COLO668 (cell line): ENCODE measurements at regions not wholly inside any gene's neighbourhood (a gene's known extent, or its start where the extent isn't known, plus 50 kb on each side); places are given as distances from the start of the nearest gene placed in this dataset.
"Not testable (repeated sequence)": the region's sequence is repeated elsewhere in the genome, so short reads cannot be mapped to it uniquely, and the experiment has no call there.

Experiments
- DNase-seq: peaks from one replicate; lab custom pipeline; 2025; ENCODE audit not compliant: unreplicated experiment; lab: John Stamatoyannopoulos, UW

DNA sequence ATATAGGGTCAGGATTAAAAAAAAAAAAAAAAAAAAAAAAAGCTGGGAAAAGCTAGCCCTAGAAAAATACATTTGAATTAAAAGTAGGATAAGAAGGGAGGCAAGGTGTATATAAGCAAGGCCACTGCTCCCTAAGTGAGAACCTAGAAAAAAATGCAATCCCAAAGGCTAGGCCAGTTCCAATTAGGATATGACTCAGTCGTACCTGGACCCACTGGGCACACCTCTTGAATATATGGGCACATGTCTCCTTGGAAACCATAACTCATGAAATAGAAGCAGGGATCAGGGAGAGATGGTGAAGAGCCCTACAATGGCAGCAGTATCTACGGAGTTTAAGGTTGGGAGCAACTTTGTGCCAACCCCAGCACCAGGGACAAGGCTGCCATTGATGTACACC lies 314.1 kb upstream of the IL12A start:
- no peak for DNase-seq

DNA sequence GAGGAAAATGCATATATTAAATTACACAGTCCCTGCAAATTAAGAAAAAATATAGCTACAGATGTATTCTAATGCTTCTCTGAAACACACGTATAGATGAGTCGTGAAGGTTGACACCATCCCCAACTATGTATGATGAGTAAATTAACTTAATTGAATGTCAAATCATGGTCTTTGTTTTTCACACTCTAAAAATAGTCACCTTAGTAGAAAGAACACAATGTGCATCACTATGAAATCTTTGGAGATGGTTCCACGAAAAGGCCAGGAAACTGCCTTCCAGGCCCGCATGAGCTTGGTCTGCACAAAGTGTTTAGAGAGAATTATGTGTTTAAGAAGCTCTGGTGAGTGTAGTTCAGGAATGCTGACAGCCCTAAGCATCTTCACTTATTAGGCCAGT lies 313.4 kb upstream of the IL12A start:
- DNase-seq = no peak

DNA sequence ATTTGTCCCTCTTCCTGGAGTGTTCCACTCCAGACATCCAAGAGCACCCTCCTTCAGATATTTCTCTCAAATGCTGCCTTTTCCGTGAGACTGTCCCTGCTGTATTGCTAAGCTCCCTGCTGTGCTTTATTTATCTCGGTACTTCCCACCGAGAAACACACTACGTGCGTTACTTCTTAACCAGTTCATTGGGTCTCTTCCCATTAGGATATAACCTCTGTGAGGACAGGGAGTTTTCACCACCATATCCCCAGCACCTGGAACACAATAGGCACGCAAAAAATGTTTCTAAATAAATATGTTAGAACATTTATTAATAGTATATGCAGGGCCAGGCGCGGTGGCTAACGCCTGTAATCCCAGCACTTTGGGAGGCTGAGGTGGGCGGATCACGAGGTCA lies 308.7 kb upstream of the IL12A start:
- DNase-seq = no peak

DNA sequence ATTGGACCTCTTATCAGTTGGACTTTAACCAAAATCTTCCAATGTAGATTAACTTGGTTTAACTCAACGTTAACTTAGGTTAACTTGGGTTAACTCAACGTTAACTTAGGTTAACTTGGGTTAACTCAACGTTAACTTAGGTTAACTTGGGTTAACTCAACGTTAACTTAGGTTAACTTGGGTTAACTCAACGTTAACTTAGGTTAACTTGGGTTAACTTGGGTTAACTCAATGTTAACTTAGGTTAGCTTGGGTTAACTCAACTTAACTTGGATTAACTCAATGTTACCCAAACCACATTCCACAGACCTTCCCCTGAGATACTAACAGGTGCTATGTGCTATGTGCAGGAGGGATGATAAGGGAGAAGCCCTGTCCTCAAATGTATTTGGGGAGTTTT lies 306.9 kb upstream of the IL12A start:
- not testable (repeated sequence) for DNase-seq

DNA sequence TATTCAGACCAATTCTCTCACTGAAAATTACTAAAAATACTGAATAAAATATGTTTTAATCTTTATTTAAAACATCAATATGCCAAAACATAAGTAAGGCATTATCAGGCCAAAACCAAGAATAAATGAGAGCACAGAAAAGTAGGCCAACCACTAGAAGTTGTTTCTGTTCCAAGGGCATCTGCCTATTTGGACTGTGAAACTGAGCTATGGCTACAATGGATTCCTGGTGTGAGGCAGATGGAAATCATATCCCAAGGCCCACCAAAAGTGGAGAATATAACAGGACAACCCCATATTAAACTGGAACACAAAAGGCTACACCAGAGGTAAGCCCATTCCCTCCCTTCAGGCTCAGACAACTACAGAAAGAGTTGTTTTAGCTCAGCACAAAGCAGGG lies 302.8 kb upstream of the IL12A start:
- DNase-seq = no peak

DNA sequence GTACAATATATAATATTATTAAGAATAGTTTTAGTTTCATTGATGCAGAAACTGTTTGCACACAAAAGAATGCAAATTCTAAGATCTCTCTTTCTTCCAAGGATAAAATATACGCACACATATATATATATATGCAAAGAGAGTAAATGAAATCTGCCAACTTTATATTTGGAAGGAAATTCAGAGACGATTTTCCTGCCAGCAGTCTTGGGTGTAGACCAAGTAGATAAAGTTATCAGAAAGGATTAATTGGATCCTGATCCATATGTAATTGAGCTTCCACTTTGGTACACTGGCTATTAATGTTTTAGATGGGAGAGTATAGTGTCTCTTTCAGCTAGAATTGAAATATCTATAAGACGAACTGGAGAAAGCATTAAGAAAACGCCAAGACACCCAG lies 295.4 kb upstream of the IL12A start:
- DNase-seq = no peak

DNA sequence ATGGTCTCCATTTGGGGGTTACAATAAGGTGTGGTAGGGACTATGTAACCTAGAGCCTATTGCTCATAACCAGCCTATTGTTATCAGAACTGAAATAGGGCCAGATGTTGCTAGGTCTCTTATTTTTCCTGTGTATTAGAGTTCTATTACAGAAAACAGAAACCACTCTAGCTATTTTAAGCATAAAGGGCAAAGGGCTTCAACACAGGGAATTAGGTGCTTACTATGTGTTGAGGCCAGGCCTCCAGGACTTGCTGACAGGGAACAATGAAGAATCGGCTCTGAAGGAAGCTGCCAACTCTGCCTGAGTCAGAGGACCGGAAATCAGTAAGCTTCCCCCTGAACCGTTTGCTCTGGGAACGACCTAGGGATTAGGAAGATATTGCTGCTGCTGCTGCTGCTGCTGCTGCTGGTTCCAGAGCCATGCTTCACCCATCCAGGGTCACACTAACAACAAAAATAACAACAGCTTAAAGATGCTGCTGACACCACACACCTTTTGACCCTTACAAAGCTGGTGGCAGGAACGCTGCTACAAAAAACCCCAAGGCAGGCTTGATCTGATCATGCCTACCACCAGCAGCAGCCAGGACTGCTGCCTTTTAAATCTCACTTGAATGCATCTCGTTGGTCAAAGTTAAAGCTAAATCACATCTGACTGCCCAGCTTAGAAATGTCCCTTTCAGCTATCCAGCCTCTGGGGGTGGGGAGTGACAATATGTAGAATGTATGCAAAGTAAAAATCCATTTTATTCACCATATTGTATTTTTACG lies 276.9 kb upstream of the IL12A start:
- DNase-seq = no peak

DNA sequence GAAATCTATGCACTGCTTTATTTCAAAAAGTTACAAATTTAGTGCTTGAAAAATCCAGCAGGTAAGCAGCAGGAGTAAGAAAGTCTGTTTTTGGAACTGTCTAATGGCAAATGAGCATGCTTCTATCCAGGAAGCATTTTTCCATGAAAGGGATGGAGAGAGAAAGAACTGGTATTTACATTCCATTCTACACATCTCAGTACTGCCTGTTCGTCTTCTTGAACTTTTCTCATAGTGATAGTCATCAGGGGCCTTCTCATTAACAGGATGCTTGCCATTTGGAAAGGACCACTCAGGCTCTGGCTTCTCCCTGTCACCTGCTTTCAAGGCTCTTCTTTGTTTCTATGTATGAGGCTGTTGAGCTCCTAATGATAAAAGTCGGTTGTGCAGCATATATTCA lies 267.3 kb upstream of the IL12A start:
- DNase-seq = no peak

DNA sequence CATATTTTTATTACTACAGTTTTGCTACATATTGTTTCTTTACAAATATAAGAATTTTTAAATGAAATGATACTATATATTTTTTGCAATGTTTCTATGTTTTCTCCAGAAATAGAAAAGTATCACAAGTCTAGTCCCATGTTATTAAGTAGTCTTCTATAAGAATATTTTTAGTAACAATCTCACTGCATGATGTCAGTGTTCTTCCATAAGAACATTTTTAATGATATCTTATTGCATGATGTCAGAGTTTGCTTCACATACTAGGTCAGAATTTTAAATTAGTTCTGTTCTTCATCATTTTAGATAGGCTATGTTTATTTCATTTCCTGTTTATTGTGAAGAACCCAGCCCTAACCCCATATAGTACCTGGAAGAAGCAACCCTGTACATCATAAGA lies 265.3 kb upstream of the IL12A start:
- no peak for DNase-seq

DNA sequence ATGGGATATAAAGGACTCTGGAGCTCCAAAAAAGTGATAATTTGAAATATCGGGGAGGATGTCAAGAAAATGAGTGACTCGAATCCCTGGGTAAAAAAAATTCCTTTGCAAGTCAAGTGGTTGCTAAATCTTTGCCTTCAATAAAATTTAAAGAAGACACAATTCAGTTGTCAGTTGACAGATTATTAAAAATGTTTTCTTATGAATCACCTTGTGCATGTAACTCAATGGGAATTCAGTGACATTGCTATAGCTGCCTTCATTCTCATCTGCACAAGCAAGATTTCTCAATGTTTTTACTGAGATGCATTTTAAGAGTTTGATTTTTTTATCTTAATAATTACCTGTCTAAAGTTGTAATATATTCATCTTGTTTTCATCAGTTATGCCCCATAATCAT lies 264.0 kb upstream of the IL12A start:
- DNase-seq = no peak

DNA sequence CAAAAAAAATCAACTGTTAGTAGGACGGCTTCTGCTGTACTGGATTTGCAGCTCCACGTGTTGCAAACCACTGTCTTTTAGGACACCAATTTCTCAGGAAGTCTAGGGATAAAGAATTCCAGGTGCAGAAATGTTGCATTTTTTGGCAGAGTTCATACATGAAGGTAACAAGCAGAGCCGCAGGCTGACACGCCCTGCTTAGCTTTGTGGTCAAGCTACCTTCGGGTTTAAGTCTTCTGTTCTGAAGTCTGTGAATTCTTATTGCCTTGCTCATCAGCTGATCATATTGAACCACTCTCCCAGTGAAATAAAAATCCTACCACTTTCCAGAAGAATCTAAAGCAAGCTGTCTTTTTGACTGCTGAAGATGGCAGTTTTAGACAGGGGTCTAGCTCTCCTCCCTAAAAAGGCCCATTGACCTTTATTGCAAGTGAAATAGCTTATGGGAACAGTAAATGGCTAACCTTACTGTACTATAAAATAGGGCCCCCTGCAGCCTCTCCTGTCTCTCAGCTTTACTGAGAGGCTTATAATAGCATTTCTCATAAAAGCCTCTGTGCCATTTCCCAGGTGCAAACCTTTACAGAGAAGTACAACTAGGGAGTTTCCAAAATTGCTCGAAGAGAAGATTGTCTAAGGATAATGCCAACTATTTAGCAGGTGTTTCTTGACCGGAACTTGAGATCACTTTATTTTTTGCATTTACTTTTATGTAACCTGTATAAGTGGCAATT lies 262.2 kb upstream of the IL12A start:
- DNase-seq = no peak

DNA sequence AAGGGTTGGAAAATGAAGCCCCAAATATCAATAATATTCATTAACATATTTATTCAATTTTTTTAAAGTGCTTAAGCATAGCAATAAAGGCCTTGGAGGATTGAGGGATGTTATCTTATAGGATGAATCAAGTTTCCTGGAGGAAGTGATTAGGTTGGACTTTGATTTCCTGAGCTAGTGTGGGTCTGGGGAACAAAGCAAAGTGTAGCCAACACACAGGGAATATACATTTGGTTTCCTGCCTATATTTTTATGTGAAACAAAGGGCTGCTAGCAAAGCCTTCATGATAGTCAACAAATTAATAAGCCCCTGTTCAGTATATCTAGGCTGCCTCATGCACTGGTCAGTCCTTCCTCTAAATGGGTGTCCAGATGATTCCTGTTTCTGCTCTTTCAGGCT lies 261.1 kb upstream of the IL12A start:
- no peak for DNase-seq

DNA sequence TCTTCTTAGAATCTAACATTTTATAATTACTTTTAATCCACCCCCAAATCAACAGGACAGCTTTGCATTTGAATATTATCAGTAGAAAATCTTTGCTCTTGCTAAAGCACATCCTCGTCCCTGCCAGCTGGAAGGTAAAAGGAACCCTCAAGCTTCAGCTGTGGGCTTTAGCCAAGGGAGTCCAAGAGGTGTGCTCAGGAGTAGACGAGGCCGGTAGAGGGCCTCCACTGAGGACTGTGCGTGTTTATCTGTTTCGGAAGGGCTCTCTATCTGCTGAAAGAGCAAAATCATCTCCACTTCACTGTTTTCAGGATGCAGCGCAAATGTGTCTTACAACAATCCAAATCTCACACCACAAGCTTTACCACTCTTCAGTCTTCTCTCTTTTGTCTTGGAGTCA lies 257.4 kb upstream of the IL12A start:
- DNase-seq = no peak

DNA sequence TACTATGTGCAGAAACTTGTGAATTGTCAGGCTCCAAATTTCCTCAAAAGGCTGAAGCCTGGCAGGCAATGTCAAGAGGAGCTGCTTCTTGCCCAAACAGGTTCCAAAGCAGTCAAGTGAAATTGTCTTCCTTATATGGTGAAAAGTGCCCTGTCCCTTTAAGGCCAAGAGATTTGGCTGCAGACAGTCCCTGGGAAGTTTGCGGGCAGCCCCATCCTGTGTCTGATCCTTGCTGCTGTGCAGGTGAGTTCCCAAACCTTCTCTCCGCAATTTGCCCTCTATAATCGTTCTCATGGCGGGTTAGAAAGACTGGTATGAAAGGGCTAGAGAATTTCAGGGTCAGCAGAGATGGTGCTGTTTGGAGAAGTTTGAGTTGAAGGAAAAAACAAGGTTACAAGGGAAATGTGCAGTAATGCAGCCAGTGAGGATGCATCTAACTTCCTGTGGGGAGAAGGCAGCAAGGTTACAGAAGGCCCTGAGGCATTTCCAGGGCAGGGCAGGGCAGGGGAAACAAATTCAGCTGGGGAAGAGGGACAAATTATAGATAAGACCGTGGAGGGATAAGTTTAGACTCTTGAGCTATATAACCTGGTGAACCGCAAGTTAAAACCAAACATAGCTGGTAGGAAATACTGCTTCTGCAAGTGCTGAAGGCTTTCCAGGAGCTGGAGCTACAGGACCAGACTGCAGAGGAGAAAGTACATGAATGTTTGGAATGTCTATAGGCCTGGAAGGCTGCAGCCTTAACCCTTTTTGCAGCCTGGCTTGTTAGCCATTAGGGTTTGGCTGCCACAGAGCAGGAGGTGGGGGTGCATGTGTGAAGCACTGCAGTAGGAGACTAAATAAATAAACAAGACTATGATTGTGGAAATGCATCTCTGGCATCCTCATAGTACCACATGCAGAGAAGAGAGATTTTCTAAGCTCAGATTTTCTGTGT lies 256.2 kb upstream of the IL12A start:
- DNase-seq = no peak

DNA sequence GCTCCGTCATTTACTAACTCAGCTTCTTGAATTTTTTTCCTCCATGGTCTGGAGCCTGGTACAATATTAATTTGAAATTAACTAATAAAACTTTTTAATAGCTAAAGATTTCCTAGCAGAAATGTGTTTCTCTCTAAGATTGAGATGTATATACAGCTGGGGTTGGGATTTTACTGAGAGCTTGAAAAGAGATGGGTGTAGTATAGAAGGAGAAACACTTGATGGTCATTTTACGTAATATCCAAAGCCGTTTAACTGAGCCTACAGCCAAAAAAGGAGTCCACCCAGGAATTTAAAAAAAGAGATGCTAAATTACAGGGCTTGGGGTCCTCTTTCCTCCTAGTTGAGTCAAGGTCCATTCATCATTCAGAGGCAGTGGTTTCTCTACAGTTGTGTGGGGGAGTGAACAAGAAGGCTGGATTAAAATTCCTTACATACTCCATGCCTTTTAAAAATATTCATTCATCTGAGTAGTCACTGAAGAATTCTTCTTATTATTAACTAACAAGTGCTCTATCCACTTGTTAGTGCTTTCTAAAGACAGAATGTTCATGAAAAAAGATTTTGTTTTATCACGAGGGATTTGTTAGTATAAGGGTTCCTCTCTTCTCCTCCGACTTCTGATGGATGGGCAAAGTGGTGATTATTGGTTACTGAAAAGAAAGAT lies 255.3 kb upstream of the IL12A start:
- DNase-seq = no peak

DNA sequence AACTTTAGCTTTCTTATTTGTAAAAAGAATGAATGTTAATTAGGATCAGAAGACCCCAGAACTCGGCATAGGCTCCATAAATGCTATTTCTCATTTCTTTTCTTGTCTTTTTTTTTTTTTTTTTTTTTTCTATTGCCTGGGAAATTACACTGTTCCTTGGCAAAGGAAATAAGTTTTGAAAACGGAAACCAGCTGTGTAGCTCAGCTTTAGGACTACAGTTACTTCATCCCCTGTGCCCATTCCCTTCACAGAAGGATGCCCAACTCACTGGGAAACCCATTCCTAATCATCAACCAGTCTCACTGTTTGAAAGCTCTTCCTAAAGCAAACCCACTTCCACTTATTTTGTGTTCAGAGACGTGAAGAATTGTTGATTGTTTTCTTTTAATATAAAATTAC lies 254.0 kb upstream of the IL12A start:
- no peak for DNase-seq

DNA sequence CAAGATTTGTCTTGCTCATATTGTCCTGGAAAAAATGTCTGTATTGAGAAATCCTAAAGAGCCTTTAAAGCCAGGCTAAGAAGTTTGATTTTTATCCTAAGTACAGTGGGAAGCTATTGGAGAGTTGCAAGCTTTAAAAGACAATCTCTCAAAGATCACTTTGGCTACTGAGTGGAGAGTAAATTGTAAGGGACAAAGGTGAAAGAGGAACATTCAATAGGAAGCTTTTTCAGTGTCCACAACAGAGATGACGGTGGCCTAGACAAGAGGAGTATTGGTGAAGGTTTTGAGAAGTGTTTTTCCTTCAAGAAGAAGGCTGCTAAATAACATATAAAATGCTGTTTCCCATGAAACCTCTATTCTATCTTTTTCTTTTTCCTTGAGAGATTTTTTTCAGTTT lies 249.5 kb upstream of the IL12A start:
- DNase-seq = no peak

DNA sequence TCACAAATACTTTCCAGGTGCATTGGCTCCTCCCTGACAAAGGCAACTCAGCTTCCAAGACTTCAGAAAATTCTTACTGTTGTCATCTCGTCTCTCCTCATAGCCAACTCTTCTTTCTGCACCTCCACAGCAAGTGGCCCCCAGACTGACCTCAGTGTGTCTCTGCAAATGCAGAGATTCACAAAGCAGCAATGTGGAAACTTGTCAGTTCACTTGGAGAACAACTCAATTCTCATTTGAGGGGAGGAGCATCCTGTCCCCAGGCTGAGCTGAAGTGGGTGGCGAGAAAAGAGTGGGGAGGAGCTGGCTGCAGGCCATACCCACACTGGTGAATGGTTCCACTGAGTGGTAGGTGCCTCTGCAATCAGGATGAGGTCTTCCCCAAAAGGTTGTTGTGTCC lies 248.7 kb upstream of the IL12A start:
- DNase-seq = no peak

DNA sequence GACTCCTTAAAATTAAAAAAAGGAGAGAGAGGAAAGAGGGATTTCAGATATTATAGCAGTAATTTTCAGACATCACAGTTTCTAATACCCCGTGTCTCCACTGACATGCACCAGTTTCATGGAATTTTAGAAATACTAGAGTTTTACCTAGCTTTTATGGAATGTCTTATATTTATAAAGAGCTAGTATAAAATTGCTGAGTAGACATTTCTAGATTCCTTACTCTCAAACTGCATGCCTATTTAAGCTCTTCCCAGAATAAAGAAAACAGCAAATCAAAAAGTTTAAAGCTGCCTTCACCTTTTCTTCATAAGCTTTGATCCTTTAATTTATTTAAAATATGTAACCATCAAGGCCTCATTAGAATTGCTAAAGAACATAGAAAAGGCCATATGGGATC lies 247.4 kb upstream of the IL12A start:
- DNase-seq = no peak

DNA sequence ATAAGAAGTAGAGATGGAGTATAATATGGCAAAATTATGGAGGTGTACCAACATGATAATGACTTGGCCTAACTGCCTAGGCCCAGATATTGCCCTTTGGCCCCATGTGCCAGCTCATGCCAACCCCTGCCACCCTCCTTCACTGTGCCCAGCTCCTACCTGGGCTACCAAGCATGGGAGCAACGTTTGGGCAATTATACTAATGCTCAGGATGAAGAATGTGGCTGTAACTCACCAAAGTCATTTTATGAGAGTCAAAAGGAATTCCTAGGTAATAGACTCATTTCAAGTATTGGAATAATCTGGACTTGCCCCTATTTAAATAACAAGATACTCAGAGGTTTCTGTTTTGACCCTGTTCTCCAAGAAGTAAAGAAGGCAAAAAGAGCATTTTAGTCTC lies 240.2 kb upstream of the IL12A start:
- DNase-seq = no peak

DNA sequence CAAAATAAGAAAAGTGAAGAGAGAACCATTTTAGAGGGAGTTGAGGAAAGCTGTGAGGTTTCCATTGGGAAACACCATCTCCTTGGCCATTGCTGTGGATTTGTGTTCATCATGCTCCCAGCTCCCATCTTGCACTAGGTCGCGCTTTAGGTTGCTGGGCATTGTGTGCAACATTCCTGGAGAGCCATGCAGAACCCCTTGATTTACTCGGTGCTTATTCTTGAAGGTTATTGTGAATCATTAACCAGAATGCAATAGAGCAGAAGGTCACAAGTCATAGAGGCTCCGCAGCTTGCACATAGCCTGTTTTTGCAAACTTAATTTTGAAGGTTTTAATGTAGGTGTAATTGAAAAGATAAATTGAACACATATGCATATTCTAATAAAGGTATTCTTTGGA lies 239.2 kb upstream of the IL12A start:
- no peak for DNase-seq
